ENCODE measurements at regions not wholly inside any gene's neighbourhood (a gene's known extent, or its start where the extent isn't known, plus 50 kb on each side); places are given as distances from the start of the nearest gene placed in this dataset.

- no peak for TF ChIP-seq POLR2AphosphoS5 (IDR thresholded peaks at IDR 0.05; ENCODE audit: low read depth, low read length)
- no peak for TF ChIP-seq PAX5 (IDR thresholded peaks at IDR 0.05; ENCODE audit: insufficient read depth, low read length, severe bottlenecking)
- TF ChIP-seq POLR2A (IDR thresholded peaks at IDR 0.05; ENCODE audit: low read depth, low read length) = no peak
- no peak for TF ChIP-seq TAF1 (IDR thresholded peaks at IDR 0.05; ENCODE audit: low read depth, low read length)
These were observed 93.0 kb upstream of the HES1 start for GRCh38 chr3:194042927-194043326.
